ENCODE measurements at regions not wholly inside any gene's neighbourhood (a gene's known extent, or its start where the extent isn't known, plus 50 kb on each side); places are given as distances from the start of the nearest gene placed in this dataset.

GRCh38 chr3:177589041-177589650 lies 391.9 kb upstream of the TBL1XR1 start:
- Histone ChIP-seq H3F3A (ENCODE audit: insufficient read depth, low read depth) (peaks cover 23% of the 10 kb centered on the region), H3K9me3 (ENCODE audit: insufficient read depth, low read depth) (peaks cover 33% of the 10 kb centered on the region), H3K27ac (peak overlapping the region; percentile 83), H4K20me1 (ENCODE audit: insufficient read depth) (no peaks in the 10 kb centered on the region), H3K4me3 (no peak overlapping the region), H3K27me3 (ENCODE audit: insufficient read depth, low read depth) (no peaks in the 10 kb centered on the region), H2AFZ (no peak overlapping the region), H3K9me2 (ENCODE audit: insufficient read depth) (no peaks in the 10 kb centered on the region), H3K36me3 (ENCODE audit: low read depth) (no peaks in the 10 kb centered on the region), H3K4me2 (peak overlapping the region; percentile 50), H3K4me1 (replicated peaks; ENCODE audit: insufficient read depth) (peaks cover 41% of the 10 kb centered on the region), H3K79me2 (ENCODE audit: low read depth) (no peaks in the 10 kb centered on the region)
- BruUV-seq (replicated peaks), result no TSS peak
- TF ChIP-seq, protein P1, sequence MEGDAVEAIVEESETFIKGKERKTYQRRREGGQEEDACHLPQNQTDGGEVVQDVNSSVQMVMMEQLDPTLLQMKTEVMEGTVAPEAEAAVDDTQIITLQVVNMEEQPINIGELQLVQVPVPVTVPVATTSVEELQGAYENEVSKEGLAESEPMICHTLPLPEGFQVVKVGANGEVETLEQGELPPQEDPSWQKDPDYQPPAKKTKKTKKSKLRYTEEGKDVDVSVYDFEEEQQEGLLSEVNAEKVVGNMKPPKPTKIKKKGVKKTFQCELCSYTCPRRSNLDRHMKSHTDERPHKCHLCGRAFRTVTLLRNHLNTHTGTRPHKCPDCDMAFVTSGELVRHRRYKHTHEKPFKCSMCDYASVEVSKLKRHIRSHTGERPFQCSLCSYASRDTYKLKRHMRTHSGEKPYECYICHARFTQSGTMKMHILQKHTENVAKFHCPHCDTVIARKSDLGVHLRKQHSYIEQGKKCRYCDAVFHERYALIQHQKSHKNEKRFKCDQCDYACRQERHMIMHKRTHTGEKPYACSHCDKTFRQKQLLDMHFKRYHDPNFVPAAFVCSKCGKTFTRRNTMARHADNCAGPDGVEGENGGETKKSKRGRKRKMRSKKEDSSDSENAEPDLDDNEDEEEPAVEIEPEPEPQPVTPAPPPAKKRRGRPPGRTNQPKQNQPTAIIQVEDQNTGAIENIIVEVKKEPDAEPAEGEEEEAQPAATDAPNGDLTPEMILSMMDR (conservative IDR thresholded peaks at IDR 0.05), result no peak
- TF ChIP-seq EZH2 (IDR thresholded peaks at IDR 0.05; ENCODE audit: low read depth), result no peak
- no peak for DNase-seq
- ChIA-PET POLR2A (ENCODE audit: unreplicated experiment) (interaction anchor here (0.5 to 0.9 kb wide), 3 partner anchors 111 to 146 kb away, joined by 3 to 5 read pairs (median 4); no protein-coding TSS in a partner anchor), CTCF (interaction anchor here (0.5 to 0.8 kb wide), 3 partner anchors 228 to 538 kb away, joined by 3 to 14 read pairs (median 13); no protein-coding TSS in a partner anchor)
- intact Hi-C loops (cut with micrococcal nuclease; ENCODE audit: unreplicated experiment), result no loop called here

DNA sequence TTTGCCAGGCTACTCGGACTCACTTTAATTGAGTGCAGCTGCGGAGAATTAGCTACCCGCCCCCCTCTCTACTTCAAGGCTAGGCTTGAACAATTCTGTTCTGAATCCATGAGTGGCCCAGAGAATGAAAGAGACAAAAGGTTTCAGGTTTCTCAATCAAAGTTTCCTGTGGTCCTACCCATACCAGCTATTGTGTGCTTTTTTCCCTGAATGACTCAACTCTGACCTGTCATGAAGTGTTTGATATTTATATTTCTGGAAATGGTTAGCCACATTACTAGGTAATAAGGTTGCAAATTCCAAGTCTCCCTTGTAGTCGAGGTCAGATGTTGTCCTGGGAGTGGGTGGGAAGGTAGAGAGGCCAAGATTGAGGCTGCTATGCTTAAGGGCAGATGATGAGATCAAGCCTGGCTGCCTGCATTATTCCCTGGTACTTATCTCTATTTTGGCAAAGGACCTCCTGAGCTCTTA lies 392.7 kb upstream of the TBL1XR1 start:
- no peak for TF ChIP-seq EZH2 (IDR thresholded peaks at IDR 0.05; ENCODE audit: low read depth)
- TF ChIP-seq, protein P1 (conservative IDR thresholded peaks at IDR 0.05), result no peak
- Histone ChIP-seq H3K79me2 (ENCODE audit: low read depth) (no peaks in the 10 kb centered on the region), H3K36me3 (ENCODE audit: low read depth) (no peaks in the 10 kb centered on the region), H4K20me1 (ENCODE audit: insufficient read depth) (no peaks in the 10 kb centered on the region), H3K27ac (peak overlapping the region; percentile 83), H3K4me2 (peak overlapping the region; percentile 50), H3K9me2 (ENCODE audit: insufficient read depth) (no peaks in the 10 kb centered on the region), H3K27me3 (ENCODE audit: insufficient read depth, low read depth) (no peaks in the 10 kb centered on the region), H3K4me3 (no peak overlapping the region), H2AFZ (no peak overlapping the region), H3F3A (ENCODE audit: insufficient read depth, low read depth) (peaks cover 23% of the 10 kb centered on the region), H3K9me3 (ENCODE audit: insufficient read depth, low read depth) (peaks cover 33% of the 10 kb centered on the region), H3K4me1 (replicated peaks; ENCODE audit: insufficient read depth) (peaks cover 49% of the 10 kb centered on the region)
- DNase-seq, result peak; percentile 51 to 98
- POLR2A ChIA-PET (ENCODE audit: unreplicated experiment), result interaction anchor here (0.5 to 0.9 kb wide), 3 partner anchors 112 to 146 kb away, joined by 3 to 5 read pairs (median 4); no protein-coding TSS in a partner anchor
- CTCF ChIA-PET, result interaction anchor here (0.6 to 0.8 kb wide), 2 partner anchors 229 to 539 kb away, joined by 3 to 14 read pairs; no protein-coding TSS in a partner anchor
- no TSS peak for BruUV-seq (replicated peaks)
- intact Hi-C loops (cut with micrococcal nuclease; ENCODE audit: unreplicated experiment), result loop anchor here (1.0 kb wide), 1 partner anchor 112 kb away; no protein-coding TSS in a partner anchor

- TF ChIP-seq, protein P1 (conservative IDR thresholded peaks at IDR 0.05), result no peak
- no peak for TF ChIP-seq EZH2 (IDR thresholded peaks at IDR 0.05; ENCODE audit: low read depth)
- H3K36me3 ChIP-seq (ENCODE audit: low read depth), result no peaks in the 10 kb centered on the region; the same call in 1 of the 2 replicates
- H3K27ac ChIP-seq, result peak overlapping the region; percentile 83
- peak overlapping the region; percentile 5; the same call in 1 of the 2 replicates for H3K4me2 ChIP-seq
- H3K79me2 ChIP-seq (ENCODE audit: low read depth), result no peaks in the 10 kb centered on the region
- peaks cover 31% of the 10 kb centered on the region for H3F3A ChIP-seq (ENCODE audit: insufficient read depth, low read depth)
- H3K9me2 ChIP-seq (ENCODE audit: insufficient read depth), result no peaks in the 10 kb centered on the region
- POLR2A ChIA-PET (ENCODE audit: unreplicated experiment), result no interaction called here
- CTCF ChIA-PET, result no interaction called here
- H4K20me1 ChIP-seq (ENCODE audit: insufficient read depth), result no peaks in the 10 kb centered on the region
- H3K4me3 ChIP-seq, result no peak overlapping the region
- BruUV-seq (replicated peaks), result no TSS peak
- H3K27me3 ChIP-seq (ENCODE audit: insufficient read depth, low read depth), result no peaks in the 10 kb centered on the region
- no peak for DNase-seq
- intact Hi-C loops (cut with micrococcal nuclease; ENCODE audit: unreplicated experiment), result loop anchor here (1.0 kb wide), 1 partner anchor 113 kb away; no protein-coding TSS in a partner anchor
- H2AFZ ChIP-seq, result no peak overlapping the region
- H3K4me1 ChIP-seq (replicated peaks; ENCODE audit: insufficient read depth), result peaks cover 58% of the 10 kb centered on the region
- peaks cover 41% of the 10 kb centered on the region for H3K9me3 ChIP-seq (ENCODE audit: insufficient read depth, low read depth)
These were observed 393.5 kb upstream of the TBL1XR1 start for GRCh38 chr3:177590826-177591225.

All from PC-9 (cell line).